Osteocyte (in vitro differentiated cells): ENCODE measurements at regions not wholly inside any gene's neighbourhood (a gene's known extent, or its start where the extent isn't known, plus 50 kb on each side); places are given as distances from the start of the nearest gene placed in this dataset.

Source experiments
- DNase-seq: peaks from one replicate; pipeline ENCODE4 v3.0.0; 2021; ENCODE audit warnings: mixed read lengths; ENCODE audit not compliant: unreplicated experiment; ENCODE audit errors: extremely low spot score
- H3K27ac Mint-ChIP-seq: one replicate; pipeline ENCODE4 v1.8.0; 2021; ENCODE audit warnings: mild to moderate bottlenecking, mixed read lengths; ENCODE audit not compliant: unreplicated experiment
- H3K27me3 Mint-ChIP-seq: one replicate; pipeline ENCODE4 v1.8.0; 2021; ENCODE audit warnings: mixed read lengths; ENCODE audit not compliant: unreplicated experiment
- H3K36me3 Mint-ChIP-seq: one replicate; pipeline ENCODE4 v1.8.0; 2021; ENCODE audit warnings: mixed read lengths; ENCODE audit not compliant: unreplicated experiment
- H3K4me1 Mint-ChIP-seq: one replicate; pipeline ENCODE4 v1.8.0; 2021; ENCODE audit warnings: mixed read lengths; ENCODE audit not compliant: unreplicated experiment
- H3K4me3 Mint-ChIP-seq: one replicate; pipeline ENCODE4 v1.8.0; 2021; ENCODE audit warnings: mild to moderate bottlenecking, moderate library complexity, mixed read lengths; ENCODE audit not compliant: unreplicated experiment
- H3K9me3 Mint-ChIP-seq: one replicate; pipeline ENCODE4 v1.8.0; 2021; ENCODE audit warnings: mixed read lengths; ENCODE audit not compliant: unreplicated experiment
- TF ChIP-seq, protein P1 (sequence below): fragments of 200-600 bp; sonication (generic); IDR thresholded peaks from 2 replicates; pipeline ENCODE4 v1.5.0; 2021; ENCODE audit warnings: antibody characterized with exemption, mild to moderate bottlenecking, moderate library complexity

DNA sequence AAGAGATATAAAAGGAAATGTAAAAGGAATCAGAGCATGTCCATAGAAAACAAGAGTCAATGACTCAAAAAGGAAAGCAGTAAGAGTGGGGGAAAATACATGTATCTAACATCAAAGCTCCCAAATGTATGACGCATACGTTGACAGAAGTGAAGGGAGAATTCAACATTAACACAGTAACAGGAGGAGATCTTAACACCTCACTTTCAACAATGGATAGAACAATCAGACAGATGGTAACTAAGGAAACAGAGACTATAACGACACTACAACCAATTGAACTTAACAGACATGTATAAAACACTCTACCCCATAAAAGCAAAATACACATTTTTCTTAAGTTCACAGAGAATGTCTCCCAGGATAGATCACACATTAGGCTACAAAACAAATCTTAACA, 774.8 kb upstream of the ARGLU1 start:
- Mint-ChIP-seq H3K27me3 (no peaks in the 10 kb centered on the region), H3K4me3 (no peak overlapping the region), H3K27ac (no peak overlapping the region), H3K4me1 (no peaks in the 10 kb centered on the region), H3K9me3 (peaks cover 13% of the 10 kb centered on the region), H3K36me3 (no peaks in the 10 kb centered on the region)
- no peak for DNase-seq
- TF ChIP-seq, protein P1, sequence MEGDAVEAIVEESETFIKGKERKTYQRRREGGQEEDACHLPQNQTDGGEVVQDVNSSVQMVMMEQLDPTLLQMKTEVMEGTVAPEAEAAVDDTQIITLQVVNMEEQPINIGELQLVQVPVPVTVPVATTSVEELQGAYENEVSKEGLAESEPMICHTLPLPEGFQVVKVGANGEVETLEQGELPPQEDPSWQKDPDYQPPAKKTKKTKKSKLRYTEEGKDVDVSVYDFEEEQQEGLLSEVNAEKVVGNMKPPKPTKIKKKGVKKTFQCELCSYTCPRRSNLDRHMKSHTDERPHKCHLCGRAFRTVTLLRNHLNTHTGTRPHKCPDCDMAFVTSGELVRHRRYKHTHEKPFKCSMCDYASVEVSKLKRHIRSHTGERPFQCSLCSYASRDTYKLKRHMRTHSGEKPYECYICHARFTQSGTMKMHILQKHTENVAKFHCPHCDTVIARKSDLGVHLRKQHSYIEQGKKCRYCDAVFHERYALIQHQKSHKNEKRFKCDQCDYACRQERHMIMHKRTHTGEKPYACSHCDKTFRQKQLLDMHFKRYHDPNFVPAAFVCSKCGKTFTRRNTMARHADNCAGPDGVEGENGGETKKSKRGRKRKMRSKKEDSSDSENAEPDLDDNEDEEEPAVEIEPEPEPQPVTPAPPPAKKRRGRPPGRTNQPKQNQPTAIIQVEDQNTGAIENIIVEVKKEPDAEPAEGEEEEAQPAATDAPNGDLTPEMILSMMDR: no peak

DNA sequence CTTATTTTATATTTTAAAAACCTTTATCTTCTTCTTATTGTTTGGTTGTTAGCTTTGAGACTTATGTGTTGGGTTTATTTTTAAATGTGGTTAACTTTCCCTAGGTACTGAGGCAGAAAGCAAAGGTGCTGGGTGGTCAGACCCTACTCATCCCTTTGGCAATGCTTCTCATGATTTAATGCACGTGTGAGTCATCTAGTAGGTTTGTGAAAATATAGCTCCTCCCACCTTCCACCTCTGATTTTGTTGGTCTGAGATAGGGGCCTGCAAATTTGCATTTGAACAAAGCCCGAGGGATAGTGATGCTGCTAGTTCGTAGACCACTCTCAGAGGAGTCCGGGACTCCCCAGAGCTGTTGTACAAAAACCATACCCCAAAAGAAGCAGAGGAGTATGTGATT, 771.3 kb upstream of the ARGLU1 start:
- Mint-ChIP-seq H3K4me1 (no peaks in the 10 kb centered on the region), H3K27ac (no peak overlapping the region), H3K27me3 (no peaks in the 10 kb centered on the region), H3K36me3 (no peaks in the 10 kb centered on the region), H3K4me3 (no peak overlapping the region), H3K9me3 (peaks cover 8% of the 10 kb centered on the region)
- TF ChIP-seq, protein P1: no peak
- DNase-seq: no peak

DNA sequence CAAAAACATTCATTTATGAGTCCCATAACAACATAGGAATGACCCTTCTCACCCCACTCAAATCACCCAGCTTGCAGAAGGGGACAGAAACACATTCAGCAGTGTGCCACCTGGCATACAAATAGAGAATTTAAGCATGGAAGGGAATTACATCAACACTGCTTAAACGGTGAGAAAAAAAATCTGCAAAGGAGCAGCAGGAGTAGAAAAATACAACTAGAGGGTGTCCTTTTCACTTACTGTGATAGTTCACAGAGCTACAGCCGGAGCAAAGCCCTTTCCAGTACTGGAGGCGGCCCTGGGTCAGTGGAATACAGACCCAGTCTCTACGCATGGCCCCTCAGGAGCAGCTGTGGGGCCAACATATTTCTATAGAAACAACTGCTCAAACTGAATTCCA, 764.3 kb upstream of the ARGLU1 start:
- DNase-seq: no peak
- TF ChIP-seq, protein P1: no peak
- Mint-ChIP-seq H3K36me3 (no peaks in the 10 kb centered on the region), H3K4me3 (no peak overlapping the region), H3K27ac (no peak overlapping the region), H3K4me1 (peaks cover 4% of the 10 kb centered on the region), H3K9me3 (no peaks in the 10 kb centered on the region), H3K27me3 (no peaks in the 10 kb centered on the region)

DNA sequence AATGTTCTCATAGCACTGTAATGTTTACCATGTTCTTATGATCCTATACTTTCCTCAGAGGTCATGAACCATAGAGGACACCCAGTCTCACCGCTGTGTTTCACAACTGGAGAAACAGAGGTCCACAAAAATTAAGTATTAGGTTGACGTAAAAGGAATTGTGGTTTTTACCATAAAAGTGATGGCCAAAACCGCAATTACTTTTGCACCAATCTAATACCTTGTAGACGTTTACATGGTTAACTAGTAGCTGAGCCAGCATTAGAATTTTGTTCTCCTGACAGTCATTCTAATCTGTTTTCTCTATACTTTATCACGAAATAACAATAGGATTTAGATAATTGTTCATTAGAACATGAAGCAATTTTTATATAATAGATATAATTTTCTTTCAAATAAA, 763.4 kb upstream of the ARGLU1 start:
- no peak for DNase-seq
- no peak overlapping the region for H3K4me3 Mint-ChIP-seq
- no peaks in the 10 kb centered on the region for H3K27me3 Mint-ChIP-seq
- no peaks in the 10 kb centered on the region for H3K9me3 Mint-ChIP-seq
- no peaks in the 10 kb centered on the region for H3K36me3 Mint-ChIP-seq
- TF ChIP-seq, protein P1: no peak
- H3K27ac Mint-ChIP-seq: no peak overlapping the region
- peaks cover 4% of the 10 kb centered on the region for H3K4me1 Mint-ChIP-seq

DNA sequence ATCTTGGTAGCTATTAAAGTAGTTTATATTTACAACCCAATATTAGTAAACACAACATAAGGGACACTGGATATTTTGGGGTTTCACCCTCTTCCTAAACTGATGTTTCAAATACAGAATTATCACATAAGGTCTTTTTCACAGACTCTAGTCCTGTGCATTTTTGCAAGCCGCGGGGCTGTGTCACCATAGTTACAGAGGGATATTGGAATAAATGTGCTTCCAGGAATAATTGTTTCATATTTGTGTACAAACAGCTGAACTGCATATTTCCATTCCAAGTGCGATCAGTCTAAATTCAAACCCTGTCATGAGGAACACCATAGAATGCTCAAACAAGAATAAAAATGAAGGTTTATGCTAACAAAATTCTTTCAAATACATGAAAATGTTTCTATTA, 762.5 kb upstream of the ARGLU1 start:
- TF ChIP-seq, protein P1: no peak
- no peaks in the 10 kb centered on the region for H3K9me3 Mint-ChIP-seq
- H3K36me3 Mint-ChIP-seq: no peaks in the 10 kb centered on the region
- H3K4me1 Mint-ChIP-seq: peaks cover 4% of the 10 kb centered on the region
- DNase-seq: no peak
- H3K27me3 Mint-ChIP-seq: no peaks in the 10 kb centered on the region
- no peak overlapping the region for H3K27ac Mint-ChIP-seq
- H3K4me3 Mint-ChIP-seq: no peak overlapping the region
